ENCODE measurements at regions not wholly inside any gene's neighbourhood (a gene's known extent, or its start where the extent isn't known, plus 50 kb on each side); places are given as distances from the start of the nearest gene placed in this dataset.

GRCh38 chr5:135713161-135713915, 121.1 kb upstream of the SLC25A48 start:
- TF ChIP-seq POLR2A (IDR thresholded peaks at IDR 0.05) (no peak), POLR2AphosphoS5 (IDR thresholded peaks at IDR 0.05) (no peak)
- TF ChIP-seq, protein P1, sequence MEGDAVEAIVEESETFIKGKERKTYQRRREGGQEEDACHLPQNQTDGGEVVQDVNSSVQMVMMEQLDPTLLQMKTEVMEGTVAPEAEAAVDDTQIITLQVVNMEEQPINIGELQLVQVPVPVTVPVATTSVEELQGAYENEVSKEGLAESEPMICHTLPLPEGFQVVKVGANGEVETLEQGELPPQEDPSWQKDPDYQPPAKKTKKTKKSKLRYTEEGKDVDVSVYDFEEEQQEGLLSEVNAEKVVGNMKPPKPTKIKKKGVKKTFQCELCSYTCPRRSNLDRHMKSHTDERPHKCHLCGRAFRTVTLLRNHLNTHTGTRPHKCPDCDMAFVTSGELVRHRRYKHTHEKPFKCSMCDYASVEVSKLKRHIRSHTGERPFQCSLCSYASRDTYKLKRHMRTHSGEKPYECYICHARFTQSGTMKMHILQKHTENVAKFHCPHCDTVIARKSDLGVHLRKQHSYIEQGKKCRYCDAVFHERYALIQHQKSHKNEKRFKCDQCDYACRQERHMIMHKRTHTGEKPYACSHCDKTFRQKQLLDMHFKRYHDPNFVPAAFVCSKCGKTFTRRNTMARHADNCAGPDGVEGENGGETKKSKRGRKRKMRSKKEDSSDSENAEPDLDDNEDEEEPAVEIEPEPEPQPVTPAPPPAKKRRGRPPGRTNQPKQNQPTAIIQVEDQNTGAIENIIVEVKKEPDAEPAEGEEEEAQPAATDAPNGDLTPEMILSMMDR (IDR thresholded peaks at IDR 0.05): no peak

Measured in breast epithelium (tissue), 3 donors.